Gastrocnemius medialis (tissue), 4 donors: ENCODE measurements at regions not wholly inside any gene's neighbourhood (a gene's known extent, or its start where the extent isn't known, plus 50 kb on each side); places are given as distances from the start of the nearest gene placed in this dataset.

Experiments
- ATAC-seq, 2 donors: fragments of 150-250 bp; one replicate each; pipeline ENCODE4 v1.9.1; 2016
- DNase-seq, 2 donors: peaks; one replicate each; pipeline ENCODE4 v3.0.0-alpha.2; 2019
- H3K27ac ChIP-seq, 4 donors: fragments of 200-600 bp; sonication (generic); 1 replicate in 1 of 4; 2 replicates in 3 of 4; pipeline ENCODE4 v1.5.1; 2016 to 2018; ENCODE audit warnings: mild to moderate bottlenecking in 2 of 4, moderate library complexity in 1 of 4
- H3K27me3 ChIP-seq, 3 donors: fragments of 200-600 bp; sonication (generic) in 2 of 3; 1 replicate in 1 of 3; 2 replicates in 2 of 3; pipeline versions ENCODE4 v1.5.1 to v1.6.0; 2016 to 2019; ENCODE audit warnings: mild to moderate bottlenecking in 1 of 3, moderate library complexity in 1 of 3
- H3K36me3 ChIP-seq, 2 donors: fragments of 200-600 bp; sonication (generic) in 1 of 2; one replicate each; pipeline ENCODE4 v1.5.1; 2017 to 2018
- H3K4me1 ChIP-seq, 2 donors: fragments of 200-600 bp; sonication (generic) in 1 of 2; one replicate each; pipeline ENCODE4 v1.5.1; 2016 to 2017; ENCODE audit warnings: mild to moderate bottlenecking in 2 of 2
- H3K4me3 ChIP-seq, 4 donors: fragments of 200-600 bp; sonication (generic) in 3 of 4; 1 replicate in 1 of 4; 2 replicates in 3 of 4; pipeline ENCODE4 v1.5.1; 2016 to 2019; ENCODE audit warnings: mild to moderate bottlenecking in 2 of 4
- H3K9me3 ChIP-seq, 3 donors: fragments of 200-600 bp; sonication (generic) in 2 of 3; 1 replicate in 1 of 3; 2 replicates in 2 of 3; pipeline ENCODE4 v1.5.1; 2016 to 2019
- CTCF ChIP-seq, 5 experiments: fragments of 450-650 bp in 3 of 5; fragments of 200-600 bp in 2 of 5; sonication (generic) in 2 of 5; IDR thresholded peaks in 4 of 5; conservative IDR thresholded peaks in 1 of 5; 1 replicate in 4 of 5; 2 replicates in 1 of 5; pipeline ENCODE4 v1.5.1; 2016 to 2019; ENCODE audit warnings: antibody characterized with exemption in 5 of 5, mild to moderate bottlenecking in 3 of 5, moderate library complexity in 3 of 5
- POLR2A ChIP-seq, 2 donors: fragments of 450-650 bp; IDR thresholded peaks; one replicate each; pipeline ENCODE4 v1.6.1; 2017; ENCODE audit warnings: antibody characterized with exemption in 2 of 2, mild to moderate bottlenecking in 2 of 2, moderate library complexity in 2 of 2
- in situ Hi-C, 4 donors: fragments of 200-750 bp; cut with MboI; loops; one replicate each; pipeline versions ENCODE4 v1.15.0 to v1.8.0; 2017; ENCODE audit warnings: low sequenced_read_pairs in 4 of 4
- intact Hi-C: fragments of 100-400 bp; cut with DNase I; formaldehyde crosslinking; loops from one replicate; pipeline ENCODE4 v1.15.1; 2023; ENCODE audit warnings: low total_unique reads

GRCh38 chr17:73924909-73925186 is 278.6 kb upstream of the RPL38 start:
- no peaks in the 10 kb centered on the region for H3K36me3 ChIP-seq
- peaks cover 0 to 2% (median 0%) of the 10 kb centered on the region in 3 donors for H3K9me3 ChIP-seq
- no peak for DNase-seq
- in situ Hi-C loops = loop anchor here in 1 of 4 donors (25.0 kb wide), 1 partner anchor 112 kb away; no protein-coding TSS in a partner anchor
- H3K27me3 ChIP-seq = peaks cover 0 to 4% (median 0%) of the 10 kb centered on the region in 3 donors
- no peak overlapping the region for H3K27ac ChIP-seq
- no peak for TF ChIP-seq CTCF (IDR thresholded peaks at IDR 0.05 in 4 of 5, conservative IDR thresholded peaks at IDR 0.05 in 1 of 5)
- no peak for TF ChIP-seq POLR2A (IDR thresholded peaks at IDR 0.05)
- intact Hi-C loops = no loop called here
- no peak overlapping the region for H3K4me3 ChIP-seq
- H3K4me1 ChIP-seq = no peaks in the 10 kb centered on the region
- ATAC-seq = no peak

GRCh38 chr17:73929860-73930430 is 273.5 kb upstream of the RPL38 start:
- Histone ChIP-seq H3K4me3 (no peak overlapping the region), H3K36me3 (no peaks in the 10 kb centered on the region), H3K9me3 (no peaks in the 10 kb centered on the region), H3K27ac (no peak overlapping the region), H3K4me1 (no peaks in the 10 kb centered on the region), H3K27me3 (no peaks in the 10 kb centered on the region)
- DNase-seq (no peak), ATAC-seq (no peak)
- intact Hi-C loops = no loop called here
- TF ChIP-seq CTCF (IDR thresholded peaks at IDR 0.05 in 4 of 5, conservative IDR thresholded peaks at IDR 0.05 in 1 of 5) (no peak), POLR2A (IDR thresholded peaks at IDR 0.05) (no peak)
- in situ Hi-C loops = loop anchor here in 1 of 4 donors (25.0 kb wide), 1 partner anchor 107 kb away; no protein-coding TSS in a partner anchor

DNA sequence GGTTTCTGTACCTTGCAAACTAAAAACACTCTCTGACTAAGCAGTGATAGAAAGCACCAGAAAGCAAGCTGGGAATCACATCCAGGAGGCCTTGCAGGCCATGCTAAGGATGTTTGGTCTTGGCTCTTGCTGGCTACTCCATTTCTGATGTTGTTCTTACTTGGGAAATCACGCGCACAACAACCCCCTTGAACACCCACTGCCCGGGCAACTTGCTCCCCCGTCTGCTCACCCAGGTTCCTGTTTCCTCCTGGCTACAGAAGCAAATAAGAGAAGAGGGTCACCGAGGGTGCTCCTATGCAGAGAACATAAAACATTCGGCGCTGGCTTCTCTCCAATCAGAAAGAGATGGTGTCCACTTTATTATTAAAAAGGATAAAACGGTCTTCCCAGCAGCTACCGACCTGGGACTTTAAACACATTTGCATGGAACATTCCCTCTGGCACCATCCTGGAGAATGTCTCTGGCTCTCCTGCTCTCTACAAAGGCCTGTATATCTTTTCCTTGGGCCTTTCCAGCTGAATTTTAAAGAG is 271.2 kb upstream of the RPL38 start:
- DNase-seq (no peak), ATAC-seq (no peak)
- TF ChIP-seq CTCF (IDR thresholded peaks at IDR 0.05 in 4 of 5, conservative IDR thresholded peaks at IDR 0.05 in 1 of 5) (no peak), POLR2A (IDR thresholded peaks at IDR 0.05) (no peak)
- H3K27me3 ChIP-seq = no peaks in the 10 kb centered on the region
- H3K4me3 ChIP-seq = no peak overlapping the region
- intact Hi-C loops = no loop called here
- no peak overlapping the region for H3K27ac ChIP-seq
- in situ Hi-C loops = loop anchor here in 1 of 4 donors (25.0 kb wide), 1 partner anchor 105 kb away; no protein-coding TSS in a partner anchor
- no peaks in the 10 kb centered on the region for H3K4me1 ChIP-seq
- no peaks in the 10 kb centered on the region for H3K36me3 ChIP-seq
- no peaks in the 10 kb centered on the region for H3K9me3 ChIP-seq

DNA sequence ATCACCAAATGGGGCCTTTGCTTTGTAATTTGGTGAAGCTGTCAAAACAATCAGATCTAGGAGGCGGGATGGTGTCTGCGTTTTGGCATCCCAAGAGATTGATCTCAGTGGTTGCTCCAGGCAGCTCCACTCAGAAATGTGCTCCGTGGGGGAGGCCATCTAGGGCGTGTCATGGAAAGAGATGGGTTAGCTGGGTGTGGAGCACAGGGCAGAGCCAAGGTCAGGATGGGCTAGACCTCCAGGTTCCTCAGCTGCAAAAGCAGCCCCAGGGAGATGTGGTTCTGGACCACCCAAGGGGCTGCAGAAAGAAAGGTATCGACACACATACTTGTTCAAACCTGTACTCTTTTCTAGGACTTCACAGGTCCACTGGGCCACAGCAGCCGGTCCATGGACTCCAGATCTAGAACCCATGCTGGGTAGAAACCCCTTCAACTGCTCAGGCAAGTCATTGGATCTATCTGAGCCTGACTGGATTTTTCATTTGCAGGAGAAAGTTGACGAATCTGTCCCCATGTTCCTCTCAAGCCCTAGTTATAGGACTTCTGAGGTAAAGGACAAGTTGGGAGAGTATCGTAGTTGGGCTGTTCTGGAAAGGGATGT is 270.2 kb upstream of the RPL38 start:
- no peaks in the 10 kb centered on the region for H3K27me3 ChIP-seq
- DNase-seq = no peak
- H3K27ac ChIP-seq = no peak overlapping the region
- in situ Hi-C loops (loop anchor here in 1 of 4 donors (25.0 kb wide), 1 partner anchor 104 kb away; no protein-coding TSS in a partner anchor), intact Hi-C loops (no loop called here)
- ATAC-seq = no peak
- no peaks in the 10 kb centered on the region for H3K9me3 ChIP-seq
- TF ChIP-seq CTCF (IDR thresholded peaks at IDR 0.05 in 4 of 5, conservative IDR thresholded peaks at IDR 0.05 in 1 of 5) = no peak
- no peak for TF ChIP-seq POLR2A (IDR thresholded peaks at IDR 0.05)
- H3K36me3 ChIP-seq = no peaks in the 10 kb centered on the region
- H3K4me3 ChIP-seq = no peak overlapping the region
- H3K4me1 ChIP-seq = no peaks in the 10 kb centered on the region
